ENCODE measurements at regions not wholly inside any gene's neighbourhood (a gene's known extent, or its start where the extent isn't known, plus 50 kb on each side); places are given as distances from the start of the nearest gene placed in this dataset.

- DNase-seq, result no peak
Observed at GRCh38 chr11:79963856-79964645, 523.2 kb upstream of the TENM4 start.

- DNase-seq, result no peak
Observed at GRCh38 chr11:79960461-79960860, 519.6 kb upstream of the TENM4 start.

- DNase-seq, result no peak
Observed at GRCh38 chr11:79959318-79959717, 518.5 kb upstream of the TENM4 start.

- no peak for DNase-seq
Observed at GRCh38 chr11:79957702-79958101, 516.9 kb upstream of the TENM4 start.

GRCh38 chr11:79956061-79956460, 515.2 kb upstream of the TENM4 start:
- DNase-seq, result no peak

GRCh38 chr11:79953629-79954028, 512.8 kb upstream of the TENM4 start:
- no peak for DNase-seq

GRCh38 chr11:79950741-79951140, 509.9 kb upstream of the TENM4 start:
- no peak for DNase-seq

- no peak for DNase-seq
Observed at GRCh38 chr11:79950172-79950571, 509.3 kb upstream of the TENM4 start.

GRCh38 chr11:79949574-79949973, 508.7 kb upstream of the TENM4 start:
- no peak for DNase-seq

- DNase-seq, result no peak
Observed at GRCh38 chr11:79942646-79943045, 501.8 kb upstream of the TENM4 start.

- no peak for DNase-seq
Observed at GRCh38 chr11:79942090-79942489, 501.3 kb upstream of the TENM4 start.

GRCh38 chr11:79940974-79941735, 500.3 kb upstream of the TENM4 start:
- DNase-seq, result no peak

- DNase-seq, result no peak
Observed at GRCh38 chr11:79940165-79940564, 499.3 kb upstream of the TENM4 start.

- no peak for DNase-seq
Observed at GRCh38 chr11:79939111-79939510, 498.3 kb upstream of the TENM4 start.

- DNase-seq, result no peak
Observed at GRCh38 chr11:79937676-79938334, 497.0 kb upstream of the TENM4 start.

- DNase-seq, result no peak
Observed at GRCh38 chr11:79932612-79933011, 491.8 kb upstream of the TENM4 start.

GRCh38 chr11:79931692-79932091, 490.9 kb upstream of the TENM4 start:
- DNase-seq, result no peak

- DNase-seq, result no peak
Observed at GRCh38 chr11:79926707-79927106, 485.9 kb upstream of the TENM4 start.

- no peak for DNase-seq
Observed at GRCh38 chr11:79925570-79925969, 484.7 kb upstream of the TENM4 start.

GRCh38 chr11:79922641-79923040, 481.8 kb upstream of the TENM4 start:
- no peak for DNase-seq

GRCh38 chr11:79920480-79920879, 479.6 kb upstream of the TENM4 start:
- DNase-seq, result no peak

- DNase-seq, result no peak
Observed at GRCh38 chr11:79919350-79919749, 478.5 kb upstream of the TENM4 start.

GRCh38 chr11:79918846-79919245, 478.0 kb upstream of the TENM4 start:
- DNase-seq, result no peak

GRCh38 chr11:79906164-79906563, 465.3 kb upstream of the TENM4 start:
- DNase-seq, result no peak

Data from NCI-H2029 (cell line).